WTC11 (cell line): ENCODE measurements at regions not wholly inside any gene's neighbourhood (a gene's known extent, or its start where the extent isn't known, plus 50 kb on each side); places are given as distances from the start of the nearest gene placed in this dataset.

Experiments
- ATF2 ChIP-seq: sonication (generic); formaldehyde crosslinking; IDR thresholded peaks from 2 replicates; pipeline ENCODE4 v1.8.1; 2022; ENCODE audit warnings: low read depth, missing genetic modification reagents, borderline replicate concordance
- CREB1 ChIP-seq: sonication (generic); formaldehyde crosslinking; IDR thresholded peaks from 2 replicates; pipeline ENCODE4 v1.8.0; 2023; ENCODE audit warnings: mild to moderate bottlenecking, missing genetic modification reagents
- CTCF ChIP-seq: fragments of 200-600 bp; IDR thresholded peaks from 2 replicates; pipeline ENCODE4 v1.8.0; 2022; ENCODE audit warnings: antibody characterized with exemption
- E2F5 ChIP-seq: sonication (generic); formaldehyde crosslinking; IDR thresholded peaks from 2 replicates; pipeline ENCODE4 v1.8.1; 2022; ENCODE audit warnings: mild to moderate bottlenecking, moderate library complexity, missing genetic modification reagents
- FOXP4 ChIP-seq: sonication (generic); formaldehyde crosslinking; IDR thresholded peaks from 2 replicates; pipeline ENCODE4 v1.8.0; 2022; ENCODE audit warnings: mild to moderate bottlenecking, missing genetic modification reagents
- JUN ChIP-seq: sonication (generic); formaldehyde crosslinking; IDR thresholded peaks from 2 replicates; pipeline ENCODE4 v1.8.0; 2023; ENCODE audit warnings: mild to moderate bottlenecking, missing genetic modification reagents
- MAX ChIP-seq: sonication (generic); formaldehyde crosslinking; IDR thresholded peaks from 2 replicates; pipeline ENCODE4 v1.8.0; 2022; ENCODE audit warnings: mild to moderate bottlenecking, missing genetic modification reagents
- MXD4 ChIP-seq: fragments of 250-450 bp; sonication (Bioruptor Pico); IDR thresholded peaks from 2 replicates; pipeline ENCODE4 v1.8.0; 2021; ENCODE audit warnings: mild to moderate bottlenecking, moderate library complexity, borderline replicate concordance
- MYBL2 ChIP-seq: sonication (generic); formaldehyde crosslinking; IDR thresholded peaks from 2 replicates; pipeline ENCODE4 v1.8.1; 2023; ENCODE audit warnings: mild to moderate bottlenecking, moderate library complexity, missing genetic modification reagents
- NR1H2 ChIP-seq: sonication (generic); formaldehyde crosslinking; IDR thresholded peaks from 2 replicates; pipeline ENCODE4 v1.9.0; 2021; ENCODE audit warnings: mild to moderate bottlenecking, moderate library complexity, missing genetic modification reagents
- RELA ChIP-seq: sonication (generic); formaldehyde crosslinking; IDR thresholded peaks from 2 replicates; pipeline ENCODE4 v1.8.1; 2022; ENCODE audit warnings: missing genetic modification reagents, mild to moderate bottlenecking, borderline replicate concordance
- SP1 ChIP-seq: sonication (generic); formaldehyde crosslinking; conservative IDR thresholded peaks from 2 replicates; pipeline ENCODE4 v1.8.1; 2022; ENCODE audit warnings: missing genetic modification reagents
- TEAD4 ChIP-seq: sonication (generic); formaldehyde crosslinking; IDR thresholded peaks from 2 replicates; pipeline ENCODE4 v1.8.0; 2022; ENCODE audit warnings: mild to moderate bottlenecking, missing genetic modification reagents

GRCh38 chr2:191622374-191623320 is 55.3 kb upstream of the NABP1 start:
- no peak for TF ChIP-seq CTCF
- no peak for TF ChIP-seq RELA (CRISPR knock-in tag)
- TF ChIP-seq CREB1 = no peak
- TF ChIP-seq MYBL2 = no peak
- TF ChIP-seq E2F5 (CRISPR knock-in tag) = no peak
- TF ChIP-seq MAX (CRISPR knock-in tag) = no peak
- TF ChIP-seq JUN (CRISPR knock-in tag) = no peak
- no peak for TF ChIP-seq FOXP4 (CRISPR knock-in tag)
- no peak for TF ChIP-seq SP1 (CRISPR knock-in tag)
- TF ChIP-seq TEAD4 (CRISPR knock-in tag) = no peak
- TF ChIP-seq NR1H2 (CRISPR knock-in tag) = no peak
- no peak for TF ChIP-seq ATF2 (CRISPR knock-in tag)
- TF ChIP-seq MXD4 = no peak
